Choroid plexus epithelial cell (primary cell): ENCODE measurements at regions not wholly inside any gene's neighbourhood (a gene's known extent, or its start where the extent isn't known, plus 50 kb on each side); places are given as distances from the start of the nearest gene placed in this dataset.

ENCODE experiments used
- DNase-seq: peaks from one replicate; pipeline ENCODE4 v3.0.0-alpha.2; 2010; ENCODE audit warnings: low read depth
- H3K4me3 ChIP-seq: 2 replicates; pipeline ENCODE4 v1.5.1; 2011; ENCODE audit warnings: low read depth, mild to moderate bottlenecking, control low read depth, low read length, moderate library complexity
- TF ChIP-seq, protein P1 (sequence below): conservative IDR thresholded peaks from 2 replicates; pipeline ENCODE4 v1.5.1; 2011; ENCODE audit warnings: low read depth, mild to moderate bottlenecking, control low read depth, inconsistent platforms, low read length, moderate library complexity

GRCh38 chr6:166747644-166748595 is 120.9 kb upstream of the RPS6KA2 start:
- no peak for DNase-seq
- no peak overlapping the region for H3K4me3 ChIP-seq
- TF ChIP-seq, protein P1, sequence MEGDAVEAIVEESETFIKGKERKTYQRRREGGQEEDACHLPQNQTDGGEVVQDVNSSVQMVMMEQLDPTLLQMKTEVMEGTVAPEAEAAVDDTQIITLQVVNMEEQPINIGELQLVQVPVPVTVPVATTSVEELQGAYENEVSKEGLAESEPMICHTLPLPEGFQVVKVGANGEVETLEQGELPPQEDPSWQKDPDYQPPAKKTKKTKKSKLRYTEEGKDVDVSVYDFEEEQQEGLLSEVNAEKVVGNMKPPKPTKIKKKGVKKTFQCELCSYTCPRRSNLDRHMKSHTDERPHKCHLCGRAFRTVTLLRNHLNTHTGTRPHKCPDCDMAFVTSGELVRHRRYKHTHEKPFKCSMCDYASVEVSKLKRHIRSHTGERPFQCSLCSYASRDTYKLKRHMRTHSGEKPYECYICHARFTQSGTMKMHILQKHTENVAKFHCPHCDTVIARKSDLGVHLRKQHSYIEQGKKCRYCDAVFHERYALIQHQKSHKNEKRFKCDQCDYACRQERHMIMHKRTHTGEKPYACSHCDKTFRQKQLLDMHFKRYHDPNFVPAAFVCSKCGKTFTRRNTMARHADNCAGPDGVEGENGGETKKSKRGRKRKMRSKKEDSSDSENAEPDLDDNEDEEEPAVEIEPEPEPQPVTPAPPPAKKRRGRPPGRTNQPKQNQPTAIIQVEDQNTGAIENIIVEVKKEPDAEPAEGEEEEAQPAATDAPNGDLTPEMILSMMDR, result no peak

- TF ChIP-seq, protein P1, result no peak
- H3K4me3 ChIP-seq, result no peak overlapping the region
- DNase-seq, result no peak
Observed at GRCh38 chr6:166745801-166746668, 119.0 kb upstream of the RPS6KA2 start.

- DNase-seq, result no peak
- TF ChIP-seq, protein P1, result no peak
- H3K4me3 ChIP-seq, result no peak overlapping the region
Observed at GRCh38 chr6:166744223-166745134, 117.4 kb upstream of the RPS6KA2 start.

DNA sequence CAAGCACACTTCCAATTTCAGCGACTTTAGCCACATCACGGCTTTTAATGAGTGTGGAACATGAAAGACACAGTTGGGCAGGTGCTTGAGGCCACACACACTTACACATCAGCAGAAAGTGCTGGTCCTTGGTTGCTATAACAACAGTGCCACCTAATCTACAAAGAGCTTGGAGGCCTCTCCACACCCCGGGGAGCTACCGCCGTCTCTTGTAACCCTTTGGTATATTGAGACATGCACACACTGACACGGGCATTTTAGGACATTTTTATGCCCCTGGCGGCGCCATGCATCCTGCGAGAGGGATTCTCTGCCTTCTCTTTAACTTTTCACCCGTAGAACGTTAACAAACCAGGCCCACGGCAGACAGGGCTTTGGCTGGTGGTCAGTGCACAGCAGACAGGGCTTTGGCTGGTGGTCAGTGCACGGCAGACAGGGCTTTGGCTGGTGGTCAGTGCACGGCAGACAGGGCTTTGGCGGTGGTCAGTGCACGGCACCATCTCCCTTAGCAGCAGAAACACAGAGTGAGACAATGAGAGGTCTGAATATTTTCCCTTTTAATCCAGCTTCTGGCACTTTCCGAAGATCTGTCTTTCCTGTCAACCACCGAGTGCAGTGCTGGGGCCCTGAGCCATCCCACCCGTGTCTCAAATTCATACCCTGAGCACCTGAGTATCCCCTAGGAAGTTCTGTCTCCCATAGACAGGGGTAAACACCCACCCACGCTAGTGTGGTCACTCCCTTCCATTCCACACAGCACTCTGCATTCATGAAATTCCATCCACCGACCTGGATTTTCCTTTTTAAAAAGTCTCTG is 116.6 kb upstream of the RPS6KA2 start:
- no peak overlapping the region for H3K4me3 ChIP-seq
- TF ChIP-seq, protein P1, result no peak
- no peak for DNase-seq

DNA sequence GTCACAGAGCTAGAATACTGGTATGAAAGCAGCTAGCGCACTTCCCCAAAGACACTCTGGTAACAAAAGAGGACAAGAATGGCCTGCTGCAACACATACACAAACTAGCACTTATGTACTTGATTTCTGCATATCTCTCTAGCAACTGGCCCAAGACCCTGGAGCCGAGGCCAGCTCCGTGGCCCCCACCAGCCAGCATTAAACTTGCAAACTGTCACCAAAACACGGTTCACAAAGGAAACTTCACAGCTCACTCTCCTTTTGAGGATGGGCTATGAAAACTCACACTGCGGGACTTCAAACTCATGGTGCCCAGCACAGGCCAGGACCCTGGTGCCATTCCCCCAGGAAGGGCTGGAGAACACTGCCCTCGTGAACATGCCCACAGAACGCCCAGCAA is 115.9 kb upstream of the RPS6KA2 start:
- no peak overlapping the region for H3K4me3 ChIP-seq
- TF ChIP-seq, protein P1, result no peak
- DNase-seq, result no peak

DNA sequence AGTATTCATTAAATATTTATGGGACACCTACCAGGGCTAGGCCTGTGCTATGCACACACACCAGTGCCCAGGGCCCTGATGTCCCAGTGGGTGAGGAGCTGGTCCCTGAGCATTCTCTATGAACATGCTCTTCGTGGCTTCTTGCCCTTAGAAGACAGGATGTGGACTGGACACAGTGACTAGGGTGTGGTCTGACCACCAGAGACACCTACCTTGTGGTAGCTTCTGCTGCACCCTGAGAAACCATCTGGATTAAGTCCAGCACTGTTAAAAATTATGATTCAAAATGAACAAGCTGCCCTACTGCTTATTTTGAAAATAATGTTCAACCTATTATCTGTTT is 112.9 kb upstream of the RPS6KA2 start:
- H3K4me3 ChIP-seq, result no peak overlapping the region
- DNase-seq, result no peak
- TF ChIP-seq, protein P1, result no peak
